Activated T-cell treated with anti-CD3 and anti-CD28 coated beads, Interleukin-2, amount 50 U/mL, for 4 hours (primary cell): ENCODE measurements at regions not wholly inside any gene's neighbourhood (a gene's known extent, or its start where the extent isn't known, plus 50 kb on each side); places are given as distances from the start of the nearest gene placed in this dataset.

Experiments
- ATAC-seq, 2 donors: fragments of 200-7000 bp; cut with Tn5 transposase; one replicate each; pipeline ENCODE4 v1.10.0; 2021
- DNase-seq: peaks from one replicate; pipeline ENCODE4 v3.0.0-alpha.2; 2020
- H3K27me3 Mint-ChIP-seq: one replicate; pipeline ENCODE4 v1.8.0; 2021; ENCODE audit warnings: low read depth, mixed read lengths
- H3K36me3 Mint-ChIP-seq: one replicate; pipeline ENCODE4 v1.8.0; 2022; ENCODE audit warnings: mixed read lengths; ENCODE audit not compliant: insufficient read depth
- H3K4me1 Mint-ChIP-seq: one replicate; pipeline ENCODE4 v1.8.0; 2021; ENCODE audit warnings: low read depth, mixed read lengths
- H3K4me3 Mint-ChIP-seq: one replicate; pipeline ENCODE4 v1.8.0; 2021; ENCODE audit warnings: mild to moderate bottlenecking, moderate library complexity, mixed read lengths
- H3K9me3 Mint-ChIP-seq: one replicate; pipeline ENCODE4 v1.8.0; 2021; ENCODE audit warnings: mixed read lengths

- DNase-seq (no peak), ATAC-seq (no peak)
- no peak overlapping the region for H3K4me3 Mint-ChIP-seq
- no peaks in the 10 kb centered on the region for H3K4me1 Mint-ChIP-seq
- no peaks in the 10 kb centered on the region for H3K9me3 Mint-ChIP-seq
- H3K27me3 Mint-ChIP-seq: peaks cover under 1% of the 10 kb centered on the region
- no peaks in the 10 kb centered on the region for H3K36me3 Mint-ChIP-seq
Observed at GRCh38 chr19:5235458-5236219, 105.0 kb downstream of the PTPRS start.

DNA sequence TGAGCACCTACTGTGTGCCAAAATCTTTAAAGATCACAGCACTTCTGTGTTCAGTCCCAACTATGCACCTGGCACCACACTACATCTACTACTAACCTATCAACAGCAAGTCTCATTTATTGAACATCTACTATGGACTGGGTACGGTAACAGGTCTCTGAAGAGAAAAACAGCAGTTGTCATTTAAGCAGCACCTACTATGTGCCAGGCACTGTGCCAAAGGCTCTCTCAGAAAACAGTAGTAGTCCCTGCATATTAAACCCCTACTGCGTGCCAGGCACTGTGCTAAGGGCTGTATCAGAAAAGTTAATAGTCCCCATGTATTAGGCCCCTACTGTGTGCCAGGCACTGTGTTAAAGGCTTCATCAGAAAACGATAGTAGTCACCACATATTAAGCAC lies 106.2 kb downstream of the PTPRS start:
- DNase-seq (no peak), ATAC-seq (no peak)
- no peak overlapping the region for H3K4me3 Mint-ChIP-seq
- peaks cover 6% of the 10 kb centered on the region for H3K27me3 Mint-ChIP-seq
- H3K4me1 Mint-ChIP-seq: no peaks in the 10 kb centered on the region
- no peaks in the 10 kb centered on the region for H3K36me3 Mint-ChIP-seq
- no peaks in the 10 kb centered on the region for H3K9me3 Mint-ChIP-seq

DNA sequence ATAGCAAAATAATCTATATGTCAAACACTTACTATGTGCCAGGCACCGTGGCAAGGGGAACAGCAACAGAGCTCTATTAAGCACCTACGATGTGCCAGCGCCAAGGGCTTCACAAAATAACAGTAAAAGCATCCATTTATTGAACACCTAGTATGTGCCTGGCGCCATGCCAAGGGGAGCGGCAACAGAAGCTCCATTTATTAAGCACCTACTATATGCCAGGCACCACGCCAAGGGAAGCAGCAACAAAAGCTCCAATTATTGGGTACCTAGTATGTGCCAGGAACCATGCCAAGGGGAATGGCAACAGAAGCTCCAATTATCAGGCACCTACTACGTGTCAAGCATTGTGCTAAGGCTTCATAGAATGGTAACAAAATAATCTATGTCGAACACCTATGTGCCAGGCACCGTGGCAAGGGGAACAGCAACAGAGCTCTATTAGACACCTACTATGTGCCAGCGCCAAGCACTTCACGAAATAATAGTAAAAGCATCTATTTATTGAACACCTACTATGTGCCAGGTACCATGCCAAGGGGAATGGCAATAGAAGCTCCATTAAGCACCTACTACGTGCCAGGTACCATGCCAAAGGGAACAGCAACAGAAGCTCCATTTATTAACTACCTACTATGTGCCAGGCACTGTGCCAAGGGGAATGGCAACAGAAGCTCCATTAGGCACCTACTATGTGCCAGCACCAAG lies 107.7 kb downstream of the PTPRS start:
- peaks cover 6% of the 10 kb centered on the region for H3K4me1 Mint-ChIP-seq
- peaks cover 15% of the 10 kb centered on the region for H3K27me3 Mint-ChIP-seq
- ATAC-seq (no peak), DNase-seq (no peak)
- no peak overlapping the region for H3K4me3 Mint-ChIP-seq
- no peaks in the 10 kb centered on the region for H3K9me3 Mint-ChIP-seq
- no peaks in the 10 kb centered on the region for H3K36me3 Mint-ChIP-seq

- H3K36me3 Mint-ChIP-seq: no peaks in the 10 kb centered on the region
- H3K9me3 Mint-ChIP-seq: no peaks in the 10 kb centered on the region
- H3K27me3 Mint-ChIP-seq: peaks cover 19% of the 10 kb centered on the region
- DNase-seq (no peak), ATAC-seq (no peak)
- H3K4me1 Mint-ChIP-seq: peaks cover 6% of the 10 kb centered on the region
- H3K4me3 Mint-ChIP-seq: no peak overlapping the region
Observed at GRCh38 chr19:5231857-5232678, 108.5 kb downstream of the PTPRS start.

GRCh38 chr19:5230730-5231555 lies 109.7 kb downstream of the PTPRS start:
- H3K27me3 Mint-ChIP-seq: peaks cover 23% of the 10 kb centered on the region
- DNase-seq (no peak), ATAC-seq (no peak)
- no peak overlapping the region for H3K4me3 Mint-ChIP-seq
- no peaks in the 10 kb centered on the region for H3K9me3 Mint-ChIP-seq
- H3K36me3 Mint-ChIP-seq: no peaks in the 10 kb centered on the region
- H3K4me1 Mint-ChIP-seq: peaks cover 6% of the 10 kb centered on the region

DNA sequence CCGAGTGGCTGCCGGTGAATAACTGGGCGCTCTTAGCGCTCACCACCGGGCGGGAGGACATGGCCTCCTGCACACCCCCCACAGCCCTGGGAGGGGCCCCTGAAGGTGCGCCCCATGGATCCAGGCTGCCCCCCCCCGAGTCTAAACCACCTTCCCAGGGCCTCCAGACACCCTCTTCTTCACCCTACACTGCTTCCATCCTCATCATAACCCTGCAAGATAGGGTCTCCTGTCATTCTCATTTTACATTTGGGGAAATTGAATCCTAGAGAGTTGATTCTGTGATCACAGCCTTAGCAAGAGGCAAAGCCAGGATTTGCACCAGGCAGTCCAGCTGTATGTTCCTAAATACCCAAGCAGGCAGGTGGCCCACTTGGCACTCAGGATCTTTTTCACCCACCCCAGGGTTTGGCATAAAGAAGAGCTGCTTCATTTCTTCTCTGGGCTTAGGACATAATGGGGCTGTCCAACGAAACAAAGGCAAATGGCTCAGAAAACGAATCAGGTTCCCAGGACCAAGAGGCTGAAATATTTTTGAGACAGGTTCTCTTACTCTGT lies 110.8 kb downstream of the PTPRS start:
- H3K36me3 Mint-ChIP-seq: no peaks in the 10 kb centered on the region
- DNase-seq (no peak), ATAC-seq (no peak)
- H3K4me3 Mint-ChIP-seq: no peak overlapping the region
- no peaks in the 10 kb centered on the region for H3K9me3 Mint-ChIP-seq
- peaks cover 23% of the 10 kb centered on the region for H3K27me3 Mint-ChIP-seq
- H3K4me1 Mint-ChIP-seq: peaks cover 6% of the 10 kb centered on the region

- Mint-ChIP-seq H3K4me3 (peak overlapping the region; percentile 3), H3K36me3 (no peaks in the 10 kb centered on the region), H3K27me3 (peaks cover 27% of the 10 kb centered on the region), H3K9me3 (no peaks in the 10 kb centered on the region), H3K4me1 (peaks cover 6% of the 10 kb centered on the region)
- ATAC-seq (peak in 1 of 2 donors; percentile 25), DNase-seq (no peak)
Observed at GRCh38 chr19:5228932-5229777, 111.5 kb downstream of the PTPRS start.

DNA sequence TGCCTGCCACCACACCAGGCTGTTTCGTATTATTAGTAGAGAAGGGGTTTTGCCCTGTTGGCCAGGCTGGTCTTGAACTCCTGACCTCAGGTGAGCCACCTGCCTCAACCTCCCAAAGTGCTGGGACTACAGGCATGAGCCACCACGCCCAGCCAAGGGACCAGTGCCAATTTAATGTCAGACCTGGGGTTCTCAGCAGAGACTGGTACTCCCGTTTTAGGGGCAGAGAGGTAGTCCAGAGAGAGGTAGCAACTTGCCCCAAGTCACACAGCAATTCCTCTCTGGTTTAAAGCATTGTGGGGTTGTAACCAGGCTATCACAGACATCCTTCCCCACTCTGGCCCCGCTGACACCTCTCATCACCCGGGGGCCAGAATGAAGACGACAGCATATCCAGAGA lies 112.1 kb downstream of the PTPRS start:
- no peaks in the 10 kb centered on the region for H3K36me3 Mint-ChIP-seq
- peak overlapping the region; percentile 3 for H3K4me3 Mint-ChIP-seq
- no peak for ATAC-seq
- no peak for DNase-seq
- peaks cover 6% of the 10 kb centered on the region for H3K4me1 Mint-ChIP-seq
- peaks cover 27% of the 10 kb centered on the region for H3K27me3 Mint-ChIP-seq
- H3K9me3 Mint-ChIP-seq: no peaks in the 10 kb centered on the region

DNA sequence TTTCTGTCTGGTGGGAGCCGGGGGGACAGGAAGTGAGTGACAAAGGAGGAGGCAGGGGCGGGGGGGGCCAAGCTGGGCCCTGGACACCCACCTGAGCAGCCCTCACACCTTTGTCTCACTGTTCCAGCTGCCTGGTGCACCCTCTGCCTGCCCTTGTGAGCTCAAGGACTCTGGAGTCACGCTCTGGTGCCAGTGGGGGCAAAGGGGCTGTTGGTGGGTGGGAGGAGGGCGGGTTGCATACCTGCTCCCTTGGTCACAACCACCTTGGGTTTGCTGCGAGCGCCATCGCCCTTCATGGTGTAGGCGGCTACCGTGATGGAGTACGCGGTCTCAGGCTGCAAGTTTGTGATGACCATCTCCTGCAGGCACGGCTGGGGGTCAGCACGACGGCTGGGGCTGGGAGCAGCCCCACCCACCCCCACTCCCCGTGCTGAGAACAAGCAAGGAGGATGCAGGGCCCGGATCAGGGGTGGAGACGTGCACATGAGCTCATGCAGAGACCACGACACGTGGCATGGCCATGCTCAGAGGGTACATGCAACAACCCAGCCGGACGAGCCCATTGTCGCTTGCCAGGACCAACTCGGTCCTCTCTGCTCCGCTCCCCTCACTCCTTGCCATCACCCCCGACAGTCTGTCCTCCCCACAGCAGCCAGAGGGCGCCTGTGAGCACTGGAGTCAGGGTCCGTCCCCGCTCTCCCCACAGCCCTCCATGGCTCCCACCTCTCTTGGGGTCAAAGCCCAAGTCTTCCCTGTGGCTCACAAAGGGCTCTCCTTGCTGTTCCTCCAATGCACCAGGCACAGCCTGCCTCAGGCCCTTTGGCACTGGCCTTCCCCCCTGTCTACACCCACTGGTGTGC lies 114.9 kb downstream of the PTPRS start:
- H3K4me3 Mint-ChIP-seq: no peak overlapping the region
- H3K4me1 Mint-ChIP-seq: peaks cover 6% of the 10 kb centered on the region
- no peaks in the 10 kb centered on the region for H3K36me3 Mint-ChIP-seq
- no peaks in the 10 kb centered on the region for H3K9me3 Mint-ChIP-seq
- DNase-seq (no peak), ATAC-seq (peak in 1 of 2 donors; percentile 32)
- peaks cover 26% of the 10 kb centered on the region for H3K27me3 Mint-ChIP-seq

GRCh38 chr19:5224480-5224879 lies 116.1 kb downstream of the PTPRS start:
- Mint-ChIP-seq H3K4me1 (peaks cover 6% of the 10 kb centered on the region), H3K9me3 (no peaks in the 10 kb centered on the region), H3K36me3 (no peaks in the 10 kb centered on the region), H3K27me3 (peaks cover 21% of the 10 kb centered on the region), H3K4me3 (no peak overlapping the region)
- ATAC-seq (no peak), DNase-seq (no peak)

DNA sequence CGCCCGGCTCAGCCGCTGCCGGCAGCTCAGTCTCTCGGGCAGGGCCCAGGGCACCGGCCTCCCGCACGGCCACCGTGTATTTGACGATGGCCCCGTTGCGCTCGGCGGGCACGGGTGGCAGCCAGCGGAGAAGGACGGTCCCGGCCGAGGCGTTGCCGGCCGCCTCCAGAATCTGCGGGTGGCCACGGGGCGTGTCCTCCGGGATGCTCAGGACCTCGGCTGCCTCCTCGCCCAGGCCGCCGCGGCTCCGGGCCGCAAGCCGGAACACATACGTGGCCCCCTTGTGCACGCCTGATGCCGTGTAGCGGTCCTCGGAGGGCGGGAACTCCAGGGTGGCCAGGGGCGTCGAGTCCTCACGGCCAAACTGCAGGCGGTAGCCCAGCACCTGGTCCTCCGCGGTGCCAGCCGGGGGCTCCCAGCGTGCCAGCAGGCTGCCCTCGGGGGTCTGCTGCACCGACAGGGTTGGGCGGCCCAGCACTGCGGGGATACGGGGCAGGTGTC lies 117.7 kb downstream of the PTPRS start:
- Mint-ChIP-seq H3K9me3 (no peaks in the 10 kb centered on the region), H3K27me3 (peaks cover 12% of the 10 kb centered on the region), H3K4me1 (no peaks in the 10 kb centered on the region), H3K4me3 (no peak overlapping the region), H3K36me3 (no peaks in the 10 kb centered on the region)
- no peak for ATAC-seq
- DNase-seq: no peak

DNA sequence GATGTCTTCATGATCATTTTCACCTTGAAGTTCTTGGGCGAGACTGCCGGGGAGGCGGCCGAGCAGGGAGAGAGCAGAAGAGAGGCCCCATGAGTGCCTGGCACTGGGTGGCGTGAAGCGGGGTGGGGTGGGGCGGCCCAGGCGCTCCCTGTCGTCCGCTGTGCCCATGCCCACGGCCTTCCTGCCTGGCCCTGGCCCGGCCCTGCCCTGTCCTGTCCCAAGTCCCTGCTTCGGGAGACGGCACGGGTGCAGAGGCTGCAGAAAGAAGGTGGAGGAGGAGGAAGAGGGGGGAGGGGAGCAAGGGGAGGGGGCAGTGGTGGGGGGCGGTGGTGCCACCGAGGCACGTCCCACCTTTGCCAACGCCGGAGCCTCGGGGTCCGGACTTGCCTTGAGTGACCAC lies 118.4 kb downstream of the PTPRS start:
- Mint-ChIP-seq H3K9me3 (no peaks in the 10 kb centered on the region), H3K4me3 (no peak overlapping the region), H3K36me3 (no peaks in the 10 kb centered on the region), H3K4me1 (no peaks in the 10 kb centered on the region), H3K27me3 (peaks cover 9% of the 10 kb centered on the region)
- no peak for DNase-seq
- ATAC-seq: no peak
